H1 (cell line): ENCODE measurements at regions not wholly inside any gene's neighbourhood (a gene's known extent, or its start where the extent isn't known, plus 50 kb on each side); places are given as distances from the start of the nearest gene placed in this dataset.

Experiments used
- ATF2 ChIP-seq: IDR thresholded peaks from 2 replicates; pipeline ENCODE4 v1.6.1; 2012; ENCODE audit warnings: low read length, inconsistent platforms
- BACH1 ChIP-seq: IDR thresholded peaks from 2 replicates; pipeline ENCODE4 v1.6.1; 2012; ENCODE audit warnings: low read length, improper control_type of control experiment
- CEBPB ChIP-seq: IDR thresholded peaks from 2 replicates; pipeline ENCODE4 v1.6.1; 2012; ENCODE audit warnings: low read depth, low read length
- CREB1 ChIP-seq: IDR thresholded peaks from 2 replicates; pipeline ENCODE4 v1.6.1; 2012; ENCODE audit warnings: inconsistent platforms
- EP300 ChIP-seq, 2 experiments: IDR thresholded peaks; 1 replicate in 1 of 2; 2 replicates in 1 of 2; pipeline ENCODE4 v1.6.1; 2011 to 2012; ENCODE audit warnings: low read depth in 2 of 2, low read length in 2 of 2, mild to moderate bottlenecking in 2 of 2, borderline replicate concordance in 1 of 2, inconsistent platforms in 1 of 2, moderate library complexity in 1 of 2
- EZH2 ChIP-seq: fragments of 200-600 bp; sonication (generic); IDR thresholded peaks from 2 replicates; pipeline ENCODE4 v1.7.1; 2012; ENCODE audit warnings: low read depth, mild to moderate bottlenecking, moderate library complexity, low read length, inconsistent platforms; ENCODE audit not compliant: severe bottlenecking
- RAD21 ChIP-seq, 2 experiments: IDR thresholded peaks in 1 of 2; conservative IDR thresholded peaks in 1 of 2; 2 replicates each; pipeline ENCODE4 v1.6.1; 2011; ENCODE audit warnings: low read depth in 2 of 2, low read length in 2 of 2, improper control_type of control experiment in 1 of 2, inconsistent platforms in 1 of 2, mild to moderate bottlenecking in 1 of 2, moderate library complexity in 1 of 2
- RFX5 ChIP-seq: IDR thresholded peaks from 2 replicates; pipeline ENCODE4 v1.6.1; 2011; ENCODE audit warnings: low read depth, low read length, improper control_type of control experiment, borderline replicate concordance
- RNF2 ChIP-seq: fragments of 200-900, 300-1000 bp; sonication (generic); IDR thresholded peaks from 2 replicates; pipeline ENCODE4 v1.7.1; 2016; ENCODE audit warnings: borderline replicate concordance, low read depth, mild to moderate bottlenecking, antibody characterized with exemption, low read length; ENCODE audit not compliant: poor library complexity, severe bottlenecking; ENCODE audit errors: missing control alignments
- SP1 ChIP-seq: IDR thresholded peaks from 2 replicates; pipeline ENCODE4 v1.6.1; 2011; ENCODE audit warnings: low read depth, low read length
- SP4 ChIP-seq: IDR thresholded peaks from 2 replicates; pipeline ENCODE4 v1.6.1; 2012; ENCODE audit warnings: low read length, inconsistent platforms
- TF ChIP-seq, protein P1 (sequence below), 3 experiments: IDR thresholded peaks; 1 replicate in 2 of 3; 2 replicates in 1 of 3; pipeline versions ENCODE4 v1.5.1 to v1.6.1; 2011; ENCODE audit warnings: low read length in 3 of 3, mild to moderate bottlenecking in 3 of 3, inconsistent platforms in 2 of 3, low read depth in 1 of 3, moderate library complexity in 1 of 3; ENCODE audit not compliant: insufficient read depth in 1 of 3; ENCODE audit errors: control extremely low read depth in 1 of 3
- TF ChIP-seq, protein P2 (sequence below): IDR thresholded peaks from 2 replicates; pipeline ENCODE4 v1.6.1; 2012; ENCODE audit warnings: inconsistent platforms

- no peak for TF ChIP-seq BACH1
- TF ChIP-seq SP4 = no peak
- no peak for TF ChIP-seq RAD21 (IDR thresholded peaks at IDR 0.05 in 1 of 2, conservative IDR thresholded peaks at IDR 0.05 in 1 of 2; ENCODE audit: low read depth in 2 of 2, low read length in 2 of 2)
- no peak for TF ChIP-seq CEBPB
- no peak for TF ChIP-seq ATF2
- no peak for TF ChIP-seq SP1
- TF ChIP-seq, protein P1, sequence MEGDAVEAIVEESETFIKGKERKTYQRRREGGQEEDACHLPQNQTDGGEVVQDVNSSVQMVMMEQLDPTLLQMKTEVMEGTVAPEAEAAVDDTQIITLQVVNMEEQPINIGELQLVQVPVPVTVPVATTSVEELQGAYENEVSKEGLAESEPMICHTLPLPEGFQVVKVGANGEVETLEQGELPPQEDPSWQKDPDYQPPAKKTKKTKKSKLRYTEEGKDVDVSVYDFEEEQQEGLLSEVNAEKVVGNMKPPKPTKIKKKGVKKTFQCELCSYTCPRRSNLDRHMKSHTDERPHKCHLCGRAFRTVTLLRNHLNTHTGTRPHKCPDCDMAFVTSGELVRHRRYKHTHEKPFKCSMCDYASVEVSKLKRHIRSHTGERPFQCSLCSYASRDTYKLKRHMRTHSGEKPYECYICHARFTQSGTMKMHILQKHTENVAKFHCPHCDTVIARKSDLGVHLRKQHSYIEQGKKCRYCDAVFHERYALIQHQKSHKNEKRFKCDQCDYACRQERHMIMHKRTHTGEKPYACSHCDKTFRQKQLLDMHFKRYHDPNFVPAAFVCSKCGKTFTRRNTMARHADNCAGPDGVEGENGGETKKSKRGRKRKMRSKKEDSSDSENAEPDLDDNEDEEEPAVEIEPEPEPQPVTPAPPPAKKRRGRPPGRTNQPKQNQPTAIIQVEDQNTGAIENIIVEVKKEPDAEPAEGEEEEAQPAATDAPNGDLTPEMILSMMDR (IDR thresholded peaks at IDR 0.05; ENCODE audit: control extremely low read depth in 1 of 3, insufficient read depth in 1 of 3, low read depth in 1 of 3, low read length in 3 of 3) = no peak
- TF ChIP-seq EP300 (IDR thresholded peaks at IDR 0.05; ENCODE audit: borderline replicate concordance in 1 of 2, low read depth in 2 of 2, low read length in 2 of 2) = no peak
- TF ChIP-seq, protein P2, sequence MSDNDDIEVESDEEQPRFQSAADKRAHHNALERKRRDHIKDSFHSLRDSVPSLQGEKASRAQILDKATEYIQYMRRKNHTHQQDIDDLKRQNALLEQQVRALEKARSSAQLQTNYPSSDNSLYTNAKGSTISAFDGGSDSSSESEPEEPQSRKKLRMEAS = no peak
- TF ChIP-seq CREB1 = no peak
- TF ChIP-seq RFX5 = no peak
- TF ChIP-seq EZH2 = no peak
- TF ChIP-seq RNF2 = no peak
Measured at GRCh38 chr1:199508072-199508471, 519.4 kb upstream of the NR5A2 start.
